Effector memory CD8-positive, alpha-beta T cell (primary cell): ENCODE measurements at regions not wholly inside any gene's neighbourhood (a gene's known extent, or its start where the extent isn't known, plus 50 kb on each side); places are given as distances from the start of the nearest gene placed in this dataset.
A peak's percentile ranks its signal among the peaks of the same experiment; 100 is the strongest.

Source experiments
- ATAC-seq: fragments of 150-1000 bp; cut with Tn5 transposase; replicated peaks from 2 replicates; pipeline ENCODE4 v1.10.0; 2021; ENCODE audit warnings: mild to moderate bottlenecking, moderate library complexity
- DNase-seq, 3 experiments: peaks; one replicate each; pipeline ENCODE4 v3.0.0; 2021
- H3K27ac Mint-ChIP-seq, 2 donors: one replicate each; pipeline ENCODE4 v1.8.0; 2022; ENCODE audit warnings: mild to moderate bottlenecking in 2 of 2, mixed read lengths in 2 of 2, moderate library complexity in 2 of 2
- H3K27me3 Mint-ChIP-seq, 2 donors: one replicate each; pipeline ENCODE4 v1.8.0; 2022; ENCODE audit warnings: mixed read lengths in 2 of 2
- H3K36me3 Mint-ChIP-seq: one replicate; pipeline ENCODE4 v1.8.0; 2022; ENCODE audit warnings: mild to moderate bottlenecking, moderate library complexity, mixed read lengths; ENCODE audit not compliant: insufficient read depth
- H3K4me1 Mint-ChIP-seq, 2 donors: one replicate each; pipeline ENCODE4 v1.8.0; 2022; ENCODE audit warnings: low read depth in 2 of 2, mixed read lengths in 2 of 2
- H3K4me3 Mint-ChIP-seq, 2 donors: one replicate each; pipeline ENCODE4 v1.8.0; 2022; ENCODE audit warnings: mild to moderate bottlenecking in 2 of 2, mixed read lengths in 2 of 2, moderate library complexity in 2 of 2
- H3K9me3 Mint-ChIP-seq, 2 donors: one replicate each; pipeline ENCODE4 v1.8.0; 2022; ENCODE audit warnings: mixed read lengths in 2 of 2

- Mint-ChIP-seq H3K27ac (no peak overlapping the region), H3K4me1 (no peaks in the 10 kb centered on the region), H3K27me3 (peaks cover 0 to 22% of the 10 kb centered on the region in 2 donors), H3K9me3 (peaks cover 0 to 3% of the 10 kb centered on the region in 2 donors), H3K4me3 (no peak overlapping the region), H3K36me3 (no peaks in the 10 kb centered on the region)
- ATAC-seq, result no peak
- DNase-seq, result no peak
These were observed 55.1 kb upstream of the SLC1A1 start for GRCh38 chr9:4435197-4435596.

- DNase-seq, result no peak
- no peaks in the 10 kb centered on the region for H3K4me1 Mint-ChIP-seq
- ATAC-seq, result no peak
- no peaks in the 10 kb centered on the region for H3K36me3 Mint-ChIP-seq
- H3K27me3 Mint-ChIP-seq, result peaks cover 0 to 15% of the 10 kb centered on the region in 2 donors
- H3K27ac Mint-ChIP-seq, result no peak overlapping the region
- no peaks in the 10 kb centered on the region for H3K9me3 Mint-ChIP-seq
- H3K4me3 Mint-ChIP-seq, result no peak overlapping the region
These were observed 56.9 kb upstream of the SLC1A1 start for GRCh38 chr9:4433379-4433778.

- H3K4me3 Mint-ChIP-seq, result no peak overlapping the region
- no peak overlapping the region for H3K27ac Mint-ChIP-seq
- H3K4me1 Mint-ChIP-seq, result no peaks in the 10 kb centered on the region
- H3K9me3 Mint-ChIP-seq, result no peaks in the 10 kb centered on the region
- no peaks in the 10 kb centered on the region for H3K36me3 Mint-ChIP-seq
- H3K27me3 Mint-ChIP-seq, result peaks cover 0 to 6% of the 10 kb centered on the region in 2 donors
- DNase-seq (no peak), ATAC-seq (no peak)
These were observed 59.6 kb upstream of the SLC1A1 start for GRCh38 chr9:4430432-4431261.

- DNase-seq (no peak), ATAC-seq (no peak)
- Mint-ChIP-seq H3K27ac (no peak overlapping the region), H3K4me1 (peaks cover 8% of the 10 kb centered on the region in 2 donors), H3K4me3 (no peak overlapping the region), H3K36me3 (no peaks in the 10 kb centered on the region), H3K9me3 (no peaks in the 10 kb centered on the region), H3K27me3 (peaks cover 0 to 14% of the 10 kb centered on the region in 2 donors)
These were observed 64.8 kb upstream of the SLC1A1 start for GRCh38 chr9:4425319-4426045.

- H3K27ac Mint-ChIP-seq, result no peak overlapping the region
- H3K36me3 Mint-ChIP-seq, result no peaks in the 10 kb centered on the region
- DNase-seq (no peak), ATAC-seq (no peak)
- peaks cover 8% of the 10 kb centered on the region in 2 donors for H3K4me1 Mint-ChIP-seq
- H3K4me3 Mint-ChIP-seq, result no peak overlapping the region
- H3K27me3 Mint-ChIP-seq, result peaks cover 4 to 14% of the 10 kb centered on the region in 2 donors
- no peaks in the 10 kb centered on the region for H3K9me3 Mint-ChIP-seq
These were observed 65.4 kb upstream of the SLC1A1 start for GRCh38 chr9:4424891-4425290.

GRCh38 chr9:4424038-4424437 is 66.2 kb upstream of the SLC1A1 start:
- H3K27ac Mint-ChIP-seq, result no peak overlapping the region
- DNase-seq (no peak), ATAC-seq (no peak)
- H3K36me3 Mint-ChIP-seq, result no peaks in the 10 kb centered on the region
- peaks cover 8% of the 10 kb centered on the region in 2 donors for H3K4me1 Mint-ChIP-seq
- no peak overlapping the region for H3K4me3 Mint-ChIP-seq
- H3K27me3 Mint-ChIP-seq, result peaks cover 12 to 14% of the 10 kb centered on the region in 2 donors
- no peaks in the 10 kb centered on the region for H3K9me3 Mint-ChIP-seq

GRCh38 chr9:4423207-4423610 is 67.1 kb upstream of the SLC1A1 start:
- Mint-ChIP-seq H3K27me3 (peaks cover 13 to 17% of the 10 kb centered on the region in 2 donors), H3K36me3 (no peaks in the 10 kb centered on the region), H3K4me1 (peaks cover 8% of the 10 kb centered on the region in 2 donors), H3K4me3 (no peak overlapping the region), H3K27ac (no peak overlapping the region), H3K9me3 (no peaks in the 10 kb centered on the region)
- ATAC-seq (no peak), DNase-seq (no peak)

GRCh38 chr9:4422495-4422894 is 67.8 kb upstream of the SLC1A1 start:
- DNase-seq (peak in 1 of 3 experiments; percentile 1), ATAC-seq (peak; percentile 73)

GRCh38 chr9:4421847-4422246 is 68.4 kb upstream of the SLC1A1 start:
- Mint-ChIP-seq H3K27ac (peak overlapping the region in 1 of 2 donors; percentile 2), H3K9me3 (no peaks in the 10 kb centered on the region), H3K4me3 (no peak overlapping the region)

More at GRCh38 chr9:4422495-4422894, 67.8 kb upstream of the SLC1A1 start:
- H3K27me3 Mint-ChIP-seq, result peaks cover 13 to 18% of the 10 kb centered on the region in 2 donors
- peaks cover 8% of the 10 kb centered on the region in 2 donors for H3K4me1 Mint-ChIP-seq
- H3K9me3 Mint-ChIP-seq, result no peaks in the 10 kb centered on the region
- H3K4me3 Mint-ChIP-seq, result no peak overlapping the region
- H3K36me3 Mint-ChIP-seq, result no peaks in the 10 kb centered on the region
- peak overlapping the region in 1 of 2 donors; percentile 2 for H3K27ac Mint-ChIP-seq

GRCh38 chr9:4420351-4420750 is 69.9 kb upstream of the SLC1A1 start:
- H3K36me3 Mint-ChIP-seq, result no peaks in the 10 kb centered on the region
- H3K27me3 Mint-ChIP-seq, result peaks cover 15 to 19% of the 10 kb centered on the region in 2 donors
- DNase-seq (no peak), ATAC-seq (no peak)
- H3K27ac Mint-ChIP-seq, result no peak overlapping the region
- H3K9me3 Mint-ChIP-seq, result no peaks in the 10 kb centered on the region
- no peak overlapping the region for H3K4me3 Mint-ChIP-seq
- peaks cover 8% of the 10 kb centered on the region in 2 donors for H3K4me1 Mint-ChIP-seq

More at GRCh38 chr9:4421847-4422246, 68.4 kb upstream of the SLC1A1 start:
- no peak for ATAC-seq
- peaks cover 13 to 18% of the 10 kb centered on the region in 2 donors for H3K27me3 Mint-ChIP-seq
- no peaks in the 10 kb centered on the region for H3K36me3 Mint-ChIP-seq
- H3K4me1 Mint-ChIP-seq, result peaks cover 8% of the 10 kb centered on the region in 2 donors
- DNase-seq, result no peak

GRCh38 chr9:4417578-4418325 is 72.5 kb upstream of the SLC1A1 start:
- no peaks in the 10 kb centered on the region for H3K36me3 Mint-ChIP-seq
- no peak for DNase-seq
- no peak overlapping the region for H3K4me3 Mint-ChIP-seq
- H3K9me3 Mint-ChIP-seq, result no peaks in the 10 kb centered on the region
- H3K4me1 Mint-ChIP-seq, result peaks cover 7 to 8% of the 10 kb centered on the region in 2 donors
- no peak for ATAC-seq
- no peak overlapping the region for H3K27ac Mint-ChIP-seq
- H3K27me3 Mint-ChIP-seq, result peaks cover 18 to 24% of the 10 kb centered on the region in 2 donors

- Mint-ChIP-seq H3K36me3 (no peaks in the 10 kb centered on the region), H3K4me3 (no peak overlapping the region), H3K4me1 (peaks cover 0 to 2% of the 10 kb centered on the region in 2 donors), H3K27me3 (peaks cover 14 to 24% of the 10 kb centered on the region in 2 donors), H3K27ac (no peak overlapping the region), H3K9me3 (no peaks in the 10 kb centered on the region)
- ATAC-seq (no peak), DNase-seq (no peak)
These were observed 73.8 kb upstream of the SLC1A1 start for GRCh38 chr9:4416467-4416866.

- H3K36me3 Mint-ChIP-seq, result no peaks in the 10 kb centered on the region
- H3K4me3 Mint-ChIP-seq, result no peak overlapping the region
- H3K4me1 Mint-ChIP-seq, result no peaks in the 10 kb centered on the region
- DNase-seq, result no peak
- H3K27ac Mint-ChIP-seq, result no peak overlapping the region
- peaks cover 14 to 24% of the 10 kb centered on the region in 2 donors for H3K27me3 Mint-ChIP-seq
- ATAC-seq, result no peak
- H3K9me3 Mint-ChIP-seq, result no peaks in the 10 kb centered on the region
These were observed 75.0 kb upstream of the SLC1A1 start for GRCh38 chr9:4415281-4415680.
